GM12878 (cell line): ENCODE measurements at regions not wholly inside any gene's neighbourhood (a gene's known extent, or its start where the extent isn't known, plus 50 kb on each side); places are given as distances from the start of the nearest gene placed in this dataset.

Experiments
- ATAC-seq: fragments of 200-7000 bp; cut with Tn5 transposase; 3 replicates; pipeline ENCODE4 v1.9.1; 2020; ENCODE audit warnings: mild to moderate bottlenecking, moderate library complexity
- BruUV-seq: library from RNA; stranded (reverse); fragments of 400-500 nt; replicated peaks from 2 replicates; lab custom pipeline; 2021; lab: Mats Ljungman, UMichigan
- CTCF ChIA-PET: fragments of 300-600 bp; sonication (Branson Sonifier 250); formaldehyde crosslinking; extraction: SDS; loops from one replicate; lab custom pipeline; 2021; ENCODE audit warnings: inconsistent platforms; lab: Yijun Ruan, JAX
- POLR2A ChIA-PET: fragments of 350-600 bp; formaldehyde crosslinking; extraction: SDS; loops from one replicate; lab custom pipeline; 2021; ENCODE audit warnings: inconsistent platforms; lab: Charles Lee
- RAD21 ChIA-PET: fragments of 300-600 bp; sonication (Branson Sonifier 250); formaldehyde crosslinking; loops from one replicate; lab custom pipeline; 2023; ENCODE audit warnings: antibody characterized with exemption; ENCODE audit not compliant: unreplicated experiment; lab: Charles Lee
- SMC1A ChIA-PET: fragments of 300-600 bp; sonication (Branson Sonifier 250); formaldehyde crosslinking; loops from one replicate; lab custom pipeline; 2023; ENCODE audit not compliant: unreplicated experiment, uncharacterized antibody; lab: Charles Lee
- DNase-seq: peaks from one replicate; pipeline ENCODE4 v3.0.0-alpha.2; 2011; ENCODE audit warnings: low read depth, low spot score
- FAIRE-seq: peaks from 3 replicates; lab custom pipeline; 2011; peaks lifted over from hg19 to GRCh38; lab: Jason Lieb, UNC
- H2AFZ ChIP-seq: 2 replicates; pipeline ENCODE4 v1.6.0; 2011; ENCODE audit warnings: low read depth, low read length, control low read depth; ENCODE audit not compliant: control insufficient read depth
- H3K27ac ChIP-seq: 2 replicates; pipeline ENCODE4 v1.5.1; 2011; ENCODE audit warnings: control low read depth; ENCODE audit not compliant: control insufficient read depth, insufficient read depth
- H3K27me3 ChIP-seq, 2 experiments: replicated peaks in 1 of 2; 2 replicates each; pipeline versions ENCODE4 v1.6.0 to v1.6.1; 2011; ENCODE audit warnings: low read length in 1 of 2; ENCODE audit not compliant: control insufficient read depth in 2 of 2, insufficient read depth in 2 of 2
- H3K36me3 ChIP-seq, 2 experiments: 2 replicates each; pipeline ENCODE4 v1.5.1; 2011; ENCODE audit warnings: low read length in 1 of 2; ENCODE audit not compliant: control insufficient read depth in 2 of 2, insufficient read depth in 2 of 2
- H3K4me1 ChIP-seq: 2 replicates; pipeline ENCODE4 v1.6.1; 2011; ENCODE audit warnings: mild to moderate bottlenecking, low read length, moderate library complexity, mixed read lengths; ENCODE audit not compliant: control insufficient read depth, insufficient read depth
- H3K4me2 ChIP-seq: 2 replicates; pipeline ENCODE4 v1.6.0; 2011; ENCODE audit warnings: control low read depth; ENCODE audit not compliant: control insufficient read depth, insufficient read depth
- H3K4me3 ChIP-seq: fragments of 200-600 bp; sonication (generic); 2 replicates; pipeline ENCODE4 v1.5.1; 2016
- H3K79me2 ChIP-seq: 2 replicates; pipeline ENCODE4 v1.6.0; 2011; ENCODE audit warnings: low read length; ENCODE audit not compliant: control insufficient read depth, insufficient read depth
- H3K9ac ChIP-seq: 2 replicates; pipeline ENCODE4 v1.8.0; 2011; ENCODE audit warnings: low read length, control low read depth, mixed read lengths; ENCODE audit not compliant: control insufficient read depth, insufficient read depth
- H3K9me3 ChIP-seq: replicated peaks from 3 replicates; pipeline ENCODE4 v1.5.1; 2011; ENCODE audit warnings: mild to moderate bottlenecking, low read length; ENCODE audit not compliant: control insufficient read depth, insufficient read depth
- H4K20me1 ChIP-seq: 2 replicates; pipeline ENCODE4 v1.6.0; 2011; ENCODE audit not compliant: control insufficient read depth, insufficient read depth
- ATF3 ChIP-seq: IDR thresholded peaks from 2 replicates; pipeline ENCODE4 v1.6.1; 2011; ENCODE audit warnings: low read depth, mild to moderate bottlenecking, low read length, moderate library complexity, borderline replicate concordance; ENCODE audit errors: extremely low read depth
- BACH1 ChIP-seq: fragments of 450-650 bp; IDR thresholded peaks from 2 replicates; pipeline ENCODE4 v1.6.1; 2017; ENCODE audit warnings: mild to moderate bottlenecking, borderline replicate concordance
- BRCA1 ChIP-seq: IDR thresholded peaks from 2 replicates; pipeline ENCODE4 v1.6.1; 2011; ENCODE audit warnings: low read depth, low read length, improper control_type of control experiment
- EZH2 ChIP-seq: IDR thresholded peaks from 2 replicates; pipeline ENCODE4 v1.6.1; 2012; ENCODE audit warnings: low read depth, mild to moderate bottlenecking, control low read depth, inconsistent platforms, low read length, borderline replicate concordance; ENCODE audit not compliant: control insufficient read depth
- NFYA ChIP-seq: IDR thresholded peaks from 2 replicates; pipeline ENCODE4 v1.6.1; 2011; ENCODE audit warnings: low read depth, mild to moderate bottlenecking, low read length, improper control_type of control experiment, borderline replicate concordance
- SPI1 ChIP-seq: IDR thresholded peaks from 2 replicates; pipeline ENCODE4 v1.6.1; 2011; ENCODE audit warnings: low read depth, mild to moderate bottlenecking, low read length, moderate library complexity, borderline replicate concordance; ENCODE audit not compliant: insufficient read depth
- TCF12 ChIP-seq: IDR thresholded peaks from 2 replicates; pipeline ENCODE4 v1.6.1; 2011; ENCODE audit warnings: low read depth, mild to moderate bottlenecking, low read length
- ZNF217 ChIP-seq: fragments of 450-650 bp; IDR thresholded peaks from 2 replicates; pipeline ENCODE4 v1.6.1; 2017; ENCODE audit warnings: antibody characterized with exemption, mild to moderate bottlenecking
- ZNF622 ChIP-seq: fragments of 450-650 bp; IDR thresholded peaks from 2 replicates; pipeline ENCODE4 v1.6.1; 2017; ENCODE audit warnings: mild to moderate bottlenecking, inconsistent platforms
- WGBS: methylation state at CpG from one replicate; pipeline ENCODE4 v1.1.6; 2016; ENCODE audit warnings: low lambda C conversion rate; ENCODE audit not compliant: insufficient replicate concordance, insufficient coverage; ENCODE audit errors: missing lambda C conversion rate; 5-methylcytosine and 5-hydroxymethylcytosine counted together
- in situ Hi-C: fragments of 300-500 bp; cut with MboI; formaldehyde crosslinking; loops from 9 replicates; pipeline ENCODE4 v1.14.3; 2018; ENCODE audit warnings: mixed read lengths
- intact Hi-C: fragments of 100-400 bp; cut with micrococcal nuclease; formaldehyde crosslinking; loops from one replicate; pipeline ENCODE4 v1.14.2; 2022; ENCODE audit not compliant: unreplicated experiment

GRCh38 chr10:4654496-4654895 lies 171.5 kb upstream of the AKR1E2 start:
- no peaks in the 10 kb centered on the region for H4K20me1 ChIP-seq
- no peaks in the 10 kb centered on the region for H3K27me3 ChIP-seq
- no TSS peak for BruUV-seq
- ATAC-seq: no peak
- DNase-seq: no peak
- H3K27ac ChIP-seq: no peak overlapping the region
- SMC1A ChIA-PET: no interaction called here
- no peak for TF ChIP-seq BRCA1
- no peak for TF ChIP-seq ZNF622
- TF ChIP-seq SPI1: no peak
- TF ChIP-seq BACH1: no peak
- no peak for TF ChIP-seq NFYA
- TF ChIP-seq ATF3: no peak
- no peak for TF ChIP-seq EZH2
- TF ChIP-seq TCF12: no peak
- no peak for TF ChIP-seq ZNF217
- no peaks in the 10 kb centered on the region for H3K79me2 ChIP-seq
- in situ Hi-C loops (loop anchor here (10.0 kb wide), 1 partner anchor 1460 kb away; no protein-coding TSS in a partner anchor), intact Hi-C loops (loop anchor here (10.0 kb wide), 3 partner anchors 870 to 1260 kb away; partner anchors contain the start of gene KLF6)
- no peaks in the 10 kb centered on the region for H3K4me1 ChIP-seq
- no peak overlapping the region for H3K9ac ChIP-seq
- 7% methylated on average over 2 of the region's 2 CpGs for WGBS
- H3K4me3 ChIP-seq: no peak overlapping the region
- FAIRE-seq: no peak
- no peaks in the 10 kb centered on the region for H3K9me3 ChIP-seq
- H2AFZ ChIP-seq: no peak overlapping the region
- no peaks in the 10 kb centered on the region for H3K36me3 ChIP-seq
- POLR2A ChIA-PET: no interaction called here
- CTCF ChIA-PET: interaction anchor here (0.7 kb wide), 2 partner anchors 725 to 1234 kb away, joined by 3 to 4 read pairs; no protein-coding TSS in a partner anchor
- H3K4me2 ChIP-seq: no peak overlapping the region
- RAD21 ChIA-PET: no interaction called here
